Activated CD4-positive, alpha-beta T cell treated with anti-CD3 and anti-CD28 coated beads, Interleukin-10, Interleukin-2, amounts not matched to agents 100 ng/mL and 50 ng/mL, durations not matched to agents 16 hours and 8 hours (primary cell): ENCODE measurements at regions not wholly inside any gene's neighbourhood (a gene's known extent, or its start where the extent isn't known, plus 50 kb on each side); places are given as distances from the start of the nearest gene placed in this dataset.

Experiments
- DNase-seq: peaks from one replicate; pipeline ENCODE4 v3.0.0-alpha.2; 2020

DNA sequence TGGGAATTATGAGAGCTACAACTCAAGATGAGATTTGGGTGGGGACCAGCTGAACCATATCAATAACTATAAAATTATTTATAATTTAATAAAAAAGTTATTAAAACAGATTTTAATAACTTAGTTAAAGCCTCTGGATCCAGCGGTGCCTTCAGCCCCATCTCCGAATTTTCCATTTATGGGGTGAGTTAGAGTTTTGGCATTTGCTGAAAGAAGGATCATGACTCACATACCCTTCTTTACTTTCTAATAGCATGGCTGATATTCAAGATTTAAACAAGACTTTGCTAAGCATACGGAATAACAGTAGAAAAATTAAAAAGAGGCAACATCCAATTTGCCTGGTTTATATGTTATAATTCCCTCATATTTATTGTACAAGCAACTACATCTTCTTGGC lies 94.5 kb downstream of the RDH14 start:
- no peak for DNase-seq

DNA sequence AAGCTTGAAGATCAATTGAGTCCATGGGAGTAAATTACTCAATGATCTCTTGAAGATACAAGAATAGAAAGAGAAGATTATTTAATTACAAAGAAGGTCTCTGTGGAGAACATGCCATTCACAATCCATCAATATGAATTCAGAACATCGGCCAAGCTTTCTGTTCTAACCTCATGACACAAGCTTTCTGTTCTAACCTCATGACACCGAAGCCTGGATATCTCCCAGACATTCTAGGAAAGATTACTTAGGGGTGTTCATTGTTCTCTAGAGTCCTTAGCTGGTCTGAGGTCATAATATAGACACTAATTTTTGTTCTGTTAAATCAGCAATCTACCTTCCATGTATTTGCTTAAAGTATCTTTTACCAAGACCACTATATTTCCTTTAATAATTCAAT lies 95.5 kb downstream of the RDH14 start:
- no peak for DNase-seq

- no peak for DNase-seq
Observed at GRCh38 chr2:18456026-18456425, 104.4 kb downstream of the RDH14 start.

GRCh38 chr2:18455236-18455862 lies 105.1 kb downstream of the RDH14 start:
- no peak for DNase-seq

DNA sequence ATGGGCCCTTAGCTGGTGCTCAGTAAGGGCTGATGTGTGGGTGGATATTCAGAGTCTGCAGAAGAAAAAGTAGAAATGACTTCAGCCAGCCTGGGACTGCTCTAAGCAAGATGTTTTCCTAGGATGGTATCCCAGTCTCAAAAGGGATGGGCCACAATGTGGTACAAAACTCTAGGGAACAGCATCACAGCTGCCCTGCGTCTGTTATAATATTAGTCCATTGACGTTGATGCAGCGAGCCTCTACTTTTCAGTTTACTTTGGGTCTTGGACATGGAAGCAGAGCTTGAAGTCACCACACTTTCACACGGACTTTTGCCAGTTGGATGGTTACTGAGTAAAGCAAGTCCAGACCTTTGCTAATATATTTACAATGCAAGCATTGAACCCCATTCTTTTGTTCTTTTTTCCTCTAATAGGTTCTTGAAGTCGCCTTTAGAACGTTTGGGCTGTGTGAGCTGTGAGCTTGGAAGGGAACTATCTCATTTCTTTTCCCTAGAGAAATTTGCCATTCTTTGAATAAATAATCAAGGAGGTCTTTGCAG lies 105.7 kb downstream of the RDH14 start:
- no peak for DNase-seq

- DNase-seq = no peak
Observed at GRCh38 chr2:18446715-18447114, 113.7 kb downstream of the RDH14 start.

DNA sequence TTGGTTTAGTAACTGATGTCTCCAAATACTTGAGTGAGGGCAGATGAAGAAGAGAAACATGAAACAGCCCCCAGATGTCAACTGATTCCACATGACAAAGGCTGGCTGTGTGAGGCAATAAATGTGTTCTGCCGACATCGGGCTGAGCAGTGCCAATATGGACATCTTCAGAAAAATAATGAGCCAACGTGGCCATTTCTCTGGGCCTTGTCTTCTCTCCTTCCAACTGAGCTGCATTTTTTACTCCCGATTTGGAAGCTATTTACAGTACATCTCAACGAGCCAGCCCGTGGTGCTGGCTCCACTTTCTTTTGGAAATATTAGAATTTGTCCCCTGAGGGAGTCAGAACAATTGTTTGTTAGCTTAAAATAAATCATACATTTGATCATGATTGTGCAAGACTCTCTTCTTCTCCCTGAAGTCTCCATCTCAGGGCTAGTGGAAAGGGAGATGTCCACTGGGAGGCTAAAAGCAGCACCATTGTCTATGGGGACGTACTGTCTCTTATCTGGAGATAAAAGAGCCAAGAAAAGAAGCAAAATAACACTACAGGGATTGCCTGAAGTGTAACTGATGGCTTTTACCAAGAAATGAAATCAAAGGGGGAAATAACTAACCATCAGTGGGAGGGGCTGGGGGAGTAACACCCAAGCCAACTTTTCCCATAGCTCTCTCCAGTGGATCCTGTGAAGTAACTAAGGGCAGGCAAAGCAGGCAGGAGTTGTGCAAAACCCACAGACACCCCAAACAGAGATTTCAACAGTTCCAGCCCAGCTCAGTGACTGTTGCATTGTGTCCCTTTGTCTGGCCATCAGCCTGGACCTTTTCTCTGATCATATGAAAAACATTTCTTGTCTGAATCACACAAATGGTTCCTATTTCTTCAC lies 114.8 kb downstream of the RDH14 start:
- DNase-seq = no peak

GRCh38 chr2:18444806-18445205 lies 115.6 kb downstream of the RDH14 start:
- DNase-seq = no peak

- no peak for DNase-seq
Observed at GRCh38 chr2:18441583-18441982, 118.9 kb downstream of the RDH14 start.

- no peak for DNase-seq
Observed at GRCh38 chr2:18440777-18441176, 119.7 kb downstream of the RDH14 start.

- no peak for DNase-seq
Observed at GRCh38 chr2:18440141-18440661, 120.3 kb downstream of the RDH14 start.

DNA sequence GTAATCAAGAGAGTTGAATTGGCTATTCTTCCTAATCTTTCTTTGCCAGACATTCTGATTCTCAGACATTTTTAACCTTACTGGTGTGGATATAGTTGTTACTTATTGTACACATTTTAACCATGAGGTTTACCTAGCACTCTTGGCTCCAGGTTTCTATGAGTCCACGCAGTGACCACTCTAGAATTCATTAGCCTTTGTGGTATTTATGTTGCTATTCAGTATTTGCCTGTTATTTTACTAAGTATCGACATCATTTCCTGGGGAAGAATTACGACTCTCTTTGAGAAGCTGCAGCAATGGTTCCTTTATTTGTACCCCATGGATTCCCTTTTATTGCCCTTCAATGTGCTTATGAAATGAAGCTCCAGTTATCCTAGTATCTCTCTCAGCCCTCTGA lies 120.7 kb downstream of the RDH14 start:
- no peak for DNase-seq

DNA sequence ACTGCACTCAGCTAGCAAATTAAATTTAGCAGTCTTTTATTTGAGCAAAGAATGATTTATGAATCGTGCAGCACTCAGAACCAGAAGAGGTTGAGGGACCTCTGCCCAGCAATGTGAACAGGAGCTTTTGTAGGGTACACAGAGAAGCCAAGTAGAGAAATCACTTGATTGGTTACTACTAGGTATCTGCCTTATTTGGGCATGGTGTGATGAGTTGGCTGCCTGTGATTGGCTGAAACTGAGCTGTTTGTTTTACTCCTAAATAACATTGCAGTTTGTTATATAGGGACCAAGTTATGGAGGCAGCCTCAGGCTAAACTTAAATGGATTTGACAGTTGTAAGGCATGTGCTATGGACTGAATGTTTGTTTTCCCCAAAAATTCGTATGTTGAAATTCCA lies 122.5 kb downstream of the RDH14 start:
- DNase-seq = no peak

DNA sequence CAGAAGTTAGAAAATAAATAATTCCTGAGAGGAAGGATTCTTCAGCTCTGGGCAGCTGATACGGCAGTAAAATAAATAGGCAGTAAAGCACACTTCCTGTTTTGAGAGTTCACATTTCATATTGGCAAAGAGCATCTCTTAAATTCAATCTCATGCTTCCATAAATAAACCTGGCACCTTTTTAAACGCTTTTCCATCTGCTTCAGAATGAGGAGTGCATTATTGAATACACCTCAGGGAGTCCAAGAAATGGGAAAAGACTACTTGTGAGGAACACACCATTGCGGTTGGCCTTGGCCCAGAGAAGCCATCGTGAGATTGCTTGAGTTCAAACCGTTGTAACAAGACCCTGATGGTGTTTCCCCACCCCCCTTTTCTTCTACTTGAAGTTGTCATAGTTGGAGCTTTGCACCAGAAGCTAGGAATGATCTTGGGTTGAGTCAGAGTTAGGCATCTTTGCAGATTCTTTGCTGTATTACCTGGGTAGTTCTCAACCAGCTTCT lies 123.9 kb downstream of the RDH14 start:
- no peak for DNase-seq

DNA sequence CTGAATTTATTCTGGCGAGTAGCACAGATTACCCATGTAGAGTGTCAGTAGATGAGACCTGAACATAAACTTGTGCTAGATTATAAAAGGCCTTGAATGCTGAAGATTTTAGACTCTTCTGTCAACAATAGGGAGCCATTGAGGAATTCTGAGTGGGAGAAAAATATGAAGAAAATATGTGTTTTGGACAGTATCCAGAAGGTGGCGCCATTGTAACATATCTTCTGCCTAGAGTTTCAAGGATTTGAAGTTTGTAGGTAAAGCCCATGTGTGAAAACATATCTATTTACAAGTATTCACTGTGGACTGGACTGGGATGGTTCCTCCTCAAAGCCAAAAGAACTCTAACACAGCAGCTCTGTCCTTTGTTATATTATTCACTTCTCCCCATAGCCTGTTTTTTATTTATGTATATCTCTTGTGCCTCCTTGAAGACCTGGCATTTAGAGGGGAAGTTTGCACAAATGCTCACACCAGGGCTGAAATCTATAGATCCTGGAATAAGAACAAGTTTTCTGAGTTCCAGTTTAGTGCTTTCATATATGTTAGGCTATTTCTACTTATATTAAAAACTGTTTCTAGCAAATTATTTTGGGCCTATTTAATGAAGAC lies 124.9 kb downstream of the RDH14 start:
- DNase-seq = peak; percentile 32

DNA sequence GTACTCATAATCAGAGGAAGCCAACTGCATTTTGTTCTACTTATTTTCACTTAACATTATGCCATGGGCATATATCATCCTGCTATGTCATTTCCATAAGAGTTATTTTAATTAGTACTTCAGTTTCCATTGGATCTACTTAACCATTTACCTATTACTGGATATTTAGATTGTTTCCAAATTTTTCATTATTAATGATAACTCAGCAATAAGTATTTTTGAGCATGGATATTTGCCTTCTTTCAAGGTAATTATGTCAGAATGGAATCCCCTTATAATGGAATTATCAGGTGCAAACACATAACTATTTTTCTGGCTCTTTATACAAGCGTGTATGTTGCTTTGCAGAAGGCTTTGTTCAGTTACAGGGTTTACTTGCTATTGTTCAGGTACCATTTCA lies 126.6 kb downstream of the RDH14 start:
- DNase-seq = no peak

DNA sequence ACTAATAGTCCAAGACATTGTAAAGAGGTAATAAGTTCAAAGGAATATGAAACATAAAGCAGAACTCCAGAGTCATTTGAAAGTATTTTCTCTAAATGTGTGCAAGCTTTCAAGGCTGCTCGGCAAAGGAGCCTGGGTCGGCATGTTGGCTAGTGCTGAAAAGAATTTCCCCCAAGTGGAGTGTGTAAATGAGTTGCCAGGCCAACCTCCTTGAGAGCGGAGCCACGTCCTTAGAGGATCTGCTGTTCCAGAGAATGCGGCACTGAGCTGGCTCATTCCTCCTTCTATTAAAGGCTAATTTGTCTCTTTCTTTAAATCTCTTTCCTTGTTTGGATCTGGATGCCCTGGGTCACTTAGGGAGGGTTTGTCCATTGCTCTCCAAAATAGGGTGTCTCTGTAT lies 127.5 kb downstream of the RDH14 start:
- DNase-seq = no peak

GRCh38 chr2:18430996-18431748 lies 129.3 kb downstream of the RDH14 start:
- no peak for DNase-seq

GRCh38 chr2:18428516-18428915 lies 131.9 kb downstream of the RDH14 start:
- no peak for DNase-seq

GRCh38 chr2:18427762-18428161 lies 132.7 kb downstream of the RDH14 start:
- DNase-seq = no peak

- DNase-seq = no peak
Observed at GRCh38 chr2:18426174-18426573, 134.3 kb downstream of the RDH14 start.

DNA sequence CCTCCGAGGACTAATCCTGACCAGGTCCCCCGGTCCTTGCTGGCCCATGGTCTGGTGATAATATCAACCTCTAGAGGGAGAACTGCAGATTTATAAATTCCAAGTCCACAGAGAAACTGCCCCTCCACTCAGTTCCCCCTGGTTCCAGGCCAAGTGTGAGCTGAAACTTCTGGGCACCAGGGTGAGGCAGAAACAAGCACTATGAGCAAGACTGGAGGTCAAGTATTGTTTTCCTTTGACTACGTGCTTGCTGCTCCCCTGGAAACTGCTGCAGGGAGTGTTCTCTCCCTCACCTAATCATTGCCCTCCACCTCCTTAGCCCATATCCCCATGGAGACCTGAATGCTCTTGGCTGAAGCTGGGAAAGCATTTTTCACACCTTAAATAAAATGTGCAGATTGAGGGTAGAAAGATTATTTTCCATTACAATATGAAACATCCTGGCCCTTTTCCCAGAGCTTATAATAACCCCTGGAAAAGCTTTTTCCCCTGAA lies 135.2 kb downstream of the RDH14 start:
- DNase-seq = no peak
